ENCODE measurements at regions not wholly inside any gene's neighbourhood (a gene's known extent, or its start where the extent isn't known, plus 50 kb on each side); places are given as distances from the start of the nearest gene placed in this dataset.

DNA sequence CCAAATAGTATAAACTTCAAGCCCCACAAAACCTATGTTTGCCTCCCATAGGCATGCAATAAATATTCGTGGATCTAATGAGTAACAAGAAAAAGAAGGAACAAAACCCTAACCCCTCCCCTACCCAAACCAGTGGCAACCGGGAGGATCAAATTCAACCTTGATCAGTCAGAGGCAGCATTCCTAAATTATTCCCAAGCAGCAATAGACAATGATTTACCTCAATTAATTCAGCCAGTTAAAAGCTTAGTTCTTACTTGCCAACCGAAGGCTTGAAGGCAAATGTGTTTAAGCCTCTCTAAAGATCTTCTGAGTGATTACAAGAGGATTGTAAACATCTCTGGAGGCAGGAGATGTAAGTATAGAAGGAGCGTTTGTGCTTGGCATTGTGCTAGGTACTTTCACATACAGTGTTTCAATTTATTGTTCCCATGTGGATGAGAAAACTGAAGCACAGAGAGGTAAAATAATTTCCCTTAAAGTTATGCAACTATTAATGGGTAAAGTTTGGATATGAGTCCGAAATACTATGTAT, 197.7 kb downstream of the MTX2 start:
- ChIA-PET POLR2A (no interaction called here), CTCF (no interaction called here)
- DNase-seq (ENCODE audit: extremely low spot score) = no peak
- TF ChIP-seq SUZ12 (IDR thresholded peaks at IDR 0.05) (no peak), NFRKB (IDR thresholded peaks at IDR 0.05) (no peak), SP1 (IDR thresholded peaks at IDR 0.05) (no peak), TARDBP (IDR thresholded peaks at IDR 0.05) (no peak)

DNA sequence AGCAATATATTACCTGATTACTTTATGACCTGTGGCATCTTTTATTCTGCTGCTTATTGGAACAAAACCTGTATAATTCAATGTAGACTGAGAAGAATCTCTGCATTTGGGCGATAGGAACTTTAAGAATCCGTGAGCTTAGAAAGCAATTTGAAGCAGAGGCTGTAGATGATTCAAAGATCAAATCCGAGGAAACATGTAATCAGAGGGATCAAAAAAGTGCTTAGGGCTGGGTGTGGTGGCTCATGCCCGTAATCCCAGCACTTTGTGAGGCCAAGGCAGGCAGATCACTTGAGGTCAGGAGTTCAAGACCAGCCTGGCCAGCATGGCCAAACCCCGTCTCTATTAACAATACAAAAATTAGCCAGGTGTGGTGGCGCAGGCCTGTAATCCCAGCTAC, 198.4 kb downstream of the MTX2 start:
- ChIA-PET POLR2A (no interaction called here), CTCF (no interaction called here)
- TF ChIP-seq FOXM1 (IDR thresholded peaks at IDR 0.05; ENCODE audit: borderline replicate concordance) = no peak
- no peak for TF ChIP-seq NFRKB (IDR thresholded peaks at IDR 0.05)
- TF ChIP-seq HDGF (IDR thresholded peaks at IDR 0.05; ENCODE audit: borderline replicate concordance) = no peak
- TF ChIP-seq L3MBTL2 (conservative IDR thresholded peaks at IDR 0.05) = no peak
- no peak for TF ChIP-seq ZNF384 (IDR thresholded peaks at IDR 0.05)
- no peak for TF ChIP-seq ELF4 (IDR thresholded peaks at IDR 0.05)
- no peak for TF ChIP-seq ARNT (IDR thresholded peaks at IDR 0.05)
- no peak for TF ChIP-seq SP1 (IDR thresholded peaks at IDR 0.05)
- TF ChIP-seq CTBP1 (IDR thresholded peaks at IDR 0.05; ENCODE audit: borderline replicate concordance) = no peak
- TF ChIP-seq TARDBP (IDR thresholded peaks at IDR 0.05) = no peak
- TF ChIP-seq BHLHE40 (IDR thresholded peaks at IDR 0.05; ENCODE audit: borderline replicate concordance) = no peak
- no peak for TF ChIP-seq FOXK2 (IDR thresholded peaks at IDR 0.05)
- no peak for TF ChIP-seq SUZ12 (IDR thresholded peaks at IDR 0.05)
- no peak for TF ChIP-seq FOXA1 (IDR thresholded peaks at IDR 0.05)
- no peak for TF ChIP-seq LEF1 (IDR thresholded peaks at IDR 0.05; ENCODE audit: borderline replicate concordance)
- TF ChIP-seq, protein P1, sequence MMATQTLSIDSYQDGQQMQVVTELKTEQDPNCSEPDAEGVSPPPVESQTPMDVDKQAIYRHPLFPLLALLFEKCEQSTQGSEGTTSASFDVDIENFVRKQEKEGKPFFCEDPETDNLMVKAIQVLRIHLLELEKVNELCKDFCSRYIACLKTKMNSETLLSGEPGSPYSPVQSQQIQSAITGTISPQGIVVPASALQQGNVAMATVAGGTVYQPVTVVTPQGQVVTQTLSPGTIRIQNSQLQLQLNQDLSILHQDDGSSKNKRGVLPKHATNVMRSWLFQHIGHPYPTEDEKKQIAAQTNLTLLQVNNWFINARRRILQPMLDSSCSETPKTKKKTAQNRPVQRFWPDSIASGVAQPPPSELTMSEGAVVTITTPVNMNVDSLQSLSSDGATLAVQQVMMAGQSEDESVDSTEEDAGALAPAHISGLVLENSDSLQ (IDR thresholded peaks at IDR 0.05) = no peak
- DNase-seq (ENCODE audit: extremely low spot score) = no peak

DNA sequence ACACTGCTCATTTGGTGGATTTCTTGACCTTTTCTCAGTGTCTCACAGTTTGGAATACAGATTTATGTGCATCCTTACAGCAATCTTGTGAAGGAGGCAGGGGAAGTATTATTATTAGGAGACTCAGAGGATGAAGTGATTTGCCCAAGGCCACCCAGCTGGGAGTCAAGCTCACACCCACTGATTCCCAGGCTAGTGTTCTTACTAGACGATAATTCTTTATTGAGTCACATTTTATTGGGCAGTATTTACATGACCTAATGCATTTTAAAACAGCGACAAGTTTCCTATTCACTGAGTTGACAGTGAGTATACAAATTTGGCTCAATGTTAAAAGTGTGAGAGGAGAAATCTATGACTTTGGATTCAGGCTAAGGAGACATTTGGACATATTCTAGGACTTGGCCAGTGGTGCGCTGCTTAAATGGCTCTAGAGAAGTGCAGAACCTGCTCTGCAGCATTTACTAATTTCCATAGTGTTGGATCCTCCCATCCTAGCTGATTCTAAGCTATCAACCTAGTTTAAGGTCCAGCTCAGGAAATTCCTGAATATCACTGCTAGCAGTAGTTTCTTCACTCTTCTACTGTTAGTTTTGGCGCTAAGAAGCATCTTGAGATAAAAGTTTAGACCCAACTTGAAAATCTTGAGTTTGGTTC, 199.3 kb downstream of the MTX2 start:
- POLR2A ChIA-PET = no interaction called here
- DNase-seq (ENCODE audit: extremely low spot score) = no peak
- TF ChIP-seq HDGF (IDR thresholded peaks at IDR 0.05; ENCODE audit: borderline replicate concordance) (no peak), SP1 (IDR thresholded peaks at IDR 0.05) (no peak), SUZ12 (IDR thresholded peaks at IDR 0.05) (no peak), ELF4 (IDR thresholded peaks at IDR 0.05) (no peak), FOXA1 (IDR thresholded peaks at IDR 0.05) (no peak), BHLHE40 (IDR thresholded peaks at IDR 0.05; ENCODE audit: borderline replicate concordance) (no peak), LEF1 (IDR thresholded peaks at IDR 0.05; ENCODE audit: borderline replicate concordance) (no peak), CTBP1 (IDR thresholded peaks at IDR 0.05; ENCODE audit: borderline replicate concordance) (no peak), FOXM1 (IDR thresholded peaks at IDR 0.05; ENCODE audit: borderline replicate concordance) (no peak), TARDBP (IDR thresholded peaks at IDR 0.05) (no peak), FOXK2 (IDR thresholded peaks at IDR 0.05) (no peak), NFRKB (IDR thresholded peaks at IDR 0.05) (no peak)
- TF ChIP-seq, protein P1 (IDR thresholded peaks at IDR 0.05) = no peak; the same call in 1 of the 2 replicates
- CTCF ChIA-PET = interaction anchor here (0.5 kb wide), 1 partner anchor 169 kb away, joined by 3 read pairs; no protein-coding TSS in a partner anchor

DNA sequence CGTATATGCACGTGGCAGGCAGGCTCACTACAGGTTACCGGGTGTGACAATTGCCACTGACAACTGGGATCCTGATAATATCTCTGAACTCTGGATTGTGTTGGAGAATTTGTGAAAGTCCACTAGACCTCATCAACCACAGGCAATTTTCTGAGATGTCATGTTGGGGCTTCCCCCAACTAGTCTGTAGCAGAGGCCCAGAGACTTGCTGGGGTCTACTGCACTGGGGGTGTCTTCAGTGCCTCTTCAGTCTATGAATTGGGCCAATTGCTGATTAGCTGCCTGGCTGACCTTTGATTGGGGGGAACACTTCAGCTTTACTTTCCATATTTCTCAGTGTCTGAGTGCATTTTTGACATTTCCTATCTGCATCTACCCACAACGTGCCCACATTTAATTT, 201.5 kb downstream of the MTX2 start:
- ChIA-PET POLR2A (no interaction called here), CTCF (no interaction called here)
- no peak for DNase-seq (ENCODE audit: extremely low spot score)
- TF ChIP-seq HDGF (IDR thresholded peaks at IDR 0.05; ENCODE audit: borderline replicate concordance) = no peak
- no peak for TF ChIP-seq SUZ12 (IDR thresholded peaks at IDR 0.05)
- no peak for TF ChIP-seq L3MBTL2 (conservative IDR thresholded peaks at IDR 0.05)
- no peak for TF ChIP-seq LEF1 (IDR thresholded peaks at IDR 0.05; ENCODE audit: borderline replicate concordance)
- TF ChIP-seq NFRKB (IDR thresholded peaks at IDR 0.05) = no peak
- TF ChIP-seq FOXK2 (IDR thresholded peaks at IDR 0.05) = no peak
- no peak for TF ChIP-seq FOXM1 (IDR thresholded peaks at IDR 0.05; ENCODE audit: borderline replicate concordance)
- TF ChIP-seq CTBP1 (IDR thresholded peaks at IDR 0.05; ENCODE audit: borderline replicate concordance) = no peak
- no peak for TF ChIP-seq ARNT (IDR thresholded peaks at IDR 0.05)
- TF ChIP-seq BHLHE40 (IDR thresholded peaks at IDR 0.05; ENCODE audit: borderline replicate concordance) = no peak
- no peak for TF ChIP-seq FOXA1 (IDR thresholded peaks at IDR 0.05)

DNA sequence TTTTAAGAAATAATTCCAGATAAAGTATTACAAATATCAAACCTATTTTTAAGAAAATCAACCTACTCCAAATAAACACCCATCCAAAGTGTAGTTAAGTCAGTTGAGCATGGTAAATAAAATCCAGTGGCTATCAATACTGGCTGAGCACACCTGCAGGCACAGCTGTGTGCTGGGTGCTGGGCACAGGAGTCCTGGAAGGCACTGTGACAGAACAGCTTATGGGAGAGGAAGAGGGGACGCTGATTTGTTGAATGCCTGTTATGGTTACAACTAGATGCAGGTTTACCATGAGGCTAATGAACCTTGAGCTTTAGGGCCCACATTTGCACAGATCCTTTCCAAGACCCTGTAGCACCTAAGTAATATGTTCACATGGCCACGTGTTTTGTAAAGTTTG, 202.7 kb downstream of the MTX2 start:
- no peak for DNase-seq (ENCODE audit: extremely low spot score)
- ChIA-PET CTCF (no interaction called here), POLR2A (no interaction called here)
- TF ChIP-seq NFRKB (IDR thresholded peaks at IDR 0.05) = no peak

DNA sequence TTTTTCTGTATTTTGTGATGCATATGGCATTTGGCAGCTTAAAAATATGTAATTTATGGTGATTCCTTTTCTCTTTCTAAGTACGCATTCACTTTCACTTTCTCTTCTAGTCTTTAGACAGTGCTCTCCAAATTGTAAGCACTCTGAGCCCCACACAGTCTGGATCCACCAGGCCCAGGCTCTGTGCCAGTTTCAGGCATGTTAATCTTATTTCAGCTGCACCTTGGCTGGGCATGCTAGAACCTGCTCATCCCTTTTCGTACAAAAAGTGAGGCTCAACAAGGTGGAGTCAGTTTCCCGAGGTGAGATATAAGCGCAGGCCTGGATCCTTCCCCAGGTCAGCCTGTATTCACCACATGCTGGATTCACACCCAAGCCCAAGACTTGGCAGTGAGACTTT, 203.9 kb downstream of the MTX2 start:
- TF ChIP-seq FOXK2 (IDR thresholded peaks at IDR 0.05) (no peak), ZNF384 (IDR thresholded peaks at IDR 0.05) (no peak), SUZ12 (IDR thresholded peaks at IDR 0.05) (no peak), FOXM1 (IDR thresholded peaks at IDR 0.05; ENCODE audit: borderline replicate concordance) (no peak), CTBP1 (IDR thresholded peaks at IDR 0.05; ENCODE audit: borderline replicate concordance) (no peak), NFRKB (IDR thresholded peaks at IDR 0.05) (no peak)
- CTCF ChIA-PET = interaction anchor here (1.1 kb wide), 1 partner anchor 82 kb away, joined by 3 read pairs; no protein-coding TSS in a partner anchor
- no peak for DNase-seq (ENCODE audit: extremely low spot score)
- POLR2A ChIA-PET = no interaction called here

DNA sequence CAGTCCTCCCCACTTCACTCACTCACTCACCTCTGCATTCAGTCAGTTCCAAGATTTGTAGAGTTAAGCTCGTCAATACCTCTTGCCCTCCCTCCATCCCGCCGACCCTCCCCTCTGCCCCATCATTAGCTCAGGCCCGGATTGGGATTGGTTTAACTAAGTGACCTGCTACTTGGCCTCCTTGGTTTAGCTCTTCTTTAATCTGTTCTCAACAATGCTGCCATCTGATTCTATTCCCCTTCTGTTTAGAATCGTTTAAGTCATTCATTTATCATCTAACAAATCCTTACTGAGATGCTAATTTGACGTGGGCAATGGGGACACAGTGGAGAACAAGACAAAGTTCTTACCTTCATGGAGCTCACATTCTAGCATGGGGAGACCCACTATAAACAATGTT, 204.6 kb downstream of the MTX2 start:
- POLR2A ChIA-PET = no interaction called here
- DNase-seq (ENCODE audit: extremely low spot score) = no peak
- CTCF ChIA-PET = interaction anchor here (1.1 kb wide), 1 partner anchor 81 kb away, joined by 3 read pairs; no protein-coding TSS in a partner anchor
- TF ChIP-seq ZNF384 (IDR thresholded peaks at IDR 0.05) (no peak), SUZ12 (IDR thresholded peaks at IDR 0.05) (no peak), ELF4 (IDR thresholded peaks at IDR 0.05) (no peak), FOXA1 (IDR thresholded peaks at IDR 0.05) (no peak), L3MBTL2 (conservative IDR thresholded peaks at IDR 0.05) (no peak), NFRKB (IDR thresholded peaks at IDR 0.05) (no peak), LEF1 (IDR thresholded peaks at IDR 0.05; ENCODE audit: borderline replicate concordance) (no peak), BHLHE40 (IDR thresholded peaks at IDR 0.05; ENCODE audit: borderline replicate concordance) (no peak), FOXK2 (IDR thresholded peaks at IDR 0.05) (no peak), TARDBP (IDR thresholded peaks at IDR 0.05) (no peak), HDGF (IDR thresholded peaks at IDR 0.05; ENCODE audit: borderline replicate concordance) (no peak), SP1 (IDR thresholded peaks at IDR 0.05) (no peak)
- TF ChIP-seq, protein P1 (IDR thresholded peaks at IDR 0.05) = no peak

All from HEK293T (cell line).